ENCODE measurements at regions not wholly inside any gene's neighbourhood (a gene's known extent, or its start where the extent isn't known, plus 50 kb on each side); places are given as distances from the start of the nearest gene placed in this dataset.

GRCh38 chr12:123100882-123101281 is 50.0 kb downstream of the PITPNM2 start:
- Histone ChIP-seq H3K27me3 (no peaks in the 10 kb centered on the region), H3K4me3 (no peak overlapping the region), H3K36me3 (no peaks in the 10 kb centered on the region), H3K9me3 (no peaks in the 10 kb centered on the region), H3K27ac (no peak overlapping the region), H3K4me1 (peaks cover 25% of the 10 kb centered on the region)
- intact Hi-C loops (cut with DNase I), result no loop called here
- no peak for DNase-seq (ENCODE audit: extremely low spot score in 2 of 2)
- TF ChIP-seq CTCF (IDR thresholded peaks at IDR 0.05) (no peak), POLR2A (IDR thresholded peaks at IDR 0.05) (no peak), POLR2AphosphoS5 (IDR thresholded peaks at IDR 0.05; ENCODE audit: insufficient read depth in 1 of 2, low read depth in 1 of 2) (no peak)

- TF ChIP-seq POLR2A (IDR thresholded peaks at IDR 0.05) (no peak), CTCF (IDR thresholded peaks at IDR 0.05) (no peak), POLR2AphosphoS5 (IDR thresholded peaks at IDR 0.05; ENCODE audit: insufficient read depth in 1 of 2, low read depth in 1 of 2) (no peak)
- no peaks in the 10 kb centered on the region for H3K9me3 ChIP-seq
- no peak overlapping the region for H3K27ac ChIP-seq
- no peak for DNase-seq (ENCODE audit: extremely low spot score in 2 of 2)
- peaks cover 29% of the 10 kb centered on the region for H3K4me1 ChIP-seq
- no peaks in the 10 kb centered on the region for H3K36me3 ChIP-seq
- H3K27me3 ChIP-seq, result no peaks in the 10 kb centered on the region
- intact Hi-C loops (cut with DNase I), result no loop called here
- H3K4me3 ChIP-seq, result no peak overlapping the region
These were observed 50.4 kb downstream of the PITPNM2 start for GRCh38 chr12:123100450-123100849.

- intact Hi-C loops (cut with DNase I), result no loop called here
- Histone ChIP-seq H3K4me3 (no peak overlapping the region), H3K27ac (no peak overlapping the region), H3K4me1 (peaks cover 37% of the 10 kb centered on the region), H3K27me3 (no peaks in the 10 kb centered on the region), H3K36me3 (no peaks in the 10 kb centered on the region), H3K9me3 (no peaks in the 10 kb centered on the region)
- no peak for DNase-seq (ENCODE audit: extremely low spot score in 2 of 2)
- TF ChIP-seq POLR2AphosphoS5 (IDR thresholded peaks at IDR 0.05; ENCODE audit: insufficient read depth in 1 of 2, low read depth in 1 of 2) (no peak), CTCF (IDR thresholded peaks at IDR 0.05) (no peak), POLR2A (IDR thresholded peaks at IDR 0.05) (no peak)
These were observed 51.2 kb downstream of the PITPNM2 start for GRCh38 chr12:123099560-123100192.

GRCh38 chr12:123098780-123099179 is 52.1 kb downstream of the PITPNM2 start:
- intact Hi-C loops (cut with DNase I), result no loop called here
- H3K27ac ChIP-seq, result no peak overlapping the region
- no peak for DNase-seq (ENCODE audit: extremely low spot score in 2 of 2)

More at GRCh38 chr12:123098780-123099179, 52.1 kb downstream of the PITPNM2 start:
- no peaks in the 10 kb centered on the region for H3K27me3 ChIP-seq
- TF ChIP-seq POLR2A (IDR thresholded peaks at IDR 0.05) (no peak), CTCF (IDR thresholded peaks at IDR 0.05) (no peak), POLR2AphosphoS5 (IDR thresholded peaks at IDR 0.05; ENCODE audit: insufficient read depth in 1 of 2, low read depth in 1 of 2) (no peak)
- H3K36me3 ChIP-seq, result no peaks in the 10 kb centered on the region
- no peaks in the 10 kb centered on the region for H3K9me3 ChIP-seq
- no peak overlapping the region for H3K4me3 ChIP-seq
- peaks cover 46% of the 10 kb centered on the region for H3K4me1 ChIP-seq

Data from vagina (tissue), 2 donors.